GM21576 (cell line): ENCODE measurements at regions not wholly inside any gene's neighbourhood (a gene's known extent, or its start where the extent isn't known, plus 50 kb on each side); places are given as distances from the start of the nearest gene placed in this dataset.
"Not testable (repeated sequence)": the region's sequence is repeated elsewhere in the genome, so short reads cannot be mapped to it uniquely, and the experiment has no call there.

Experiments
- ATAC-seq: cut with Tn5 transposase; IDR thresholded peaks from one replicate; pipeline ENCODE4 v1.9.1; 2021; ENCODE audit warnings: mild to moderate bottlenecking, moderate library complexity; ENCODE audit not compliant: unreplicated experiment

DNA sequence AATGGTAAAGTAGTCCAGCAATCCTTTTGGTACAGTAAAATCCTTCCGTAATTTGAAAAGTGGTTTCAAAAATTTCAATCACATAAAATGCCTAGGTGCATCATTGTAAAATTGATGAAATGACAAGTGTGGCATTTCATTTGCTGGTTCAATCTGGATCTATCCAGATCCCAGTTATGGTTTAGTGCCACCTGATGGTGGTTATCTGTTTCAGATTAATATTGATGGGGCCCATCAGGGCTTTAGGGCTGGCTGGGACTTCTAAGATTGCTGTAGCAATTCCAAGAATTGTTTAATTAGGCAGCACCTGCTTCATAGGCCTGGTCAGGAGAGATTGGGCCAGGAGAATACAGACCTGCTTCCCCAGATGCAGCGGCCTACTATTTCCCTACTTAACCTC is 55.5 kb upstream of the PIK3C3 start:
- ATAC-seq: no peak

DNA sequence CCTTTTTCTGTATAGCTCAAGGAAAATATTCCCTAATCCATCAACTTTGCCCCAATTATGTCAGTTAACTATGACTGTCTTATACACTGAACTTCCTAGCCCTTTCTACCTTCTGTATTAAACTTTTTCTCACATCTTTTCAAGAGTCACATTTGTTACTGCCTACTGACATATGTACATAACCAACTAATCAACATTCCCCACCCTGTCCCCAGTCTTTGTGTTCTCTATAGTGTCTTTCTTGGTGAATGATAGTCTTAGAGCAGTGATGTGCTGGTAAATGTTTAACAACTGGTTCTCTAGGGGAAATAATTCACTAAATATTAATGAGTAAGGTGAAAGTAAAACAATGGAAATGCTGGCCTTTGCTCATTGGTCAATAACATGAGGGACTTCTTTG is 61.6 kb upstream of the PIK3C3 start:
- ATAC-seq: no peak

- no peak for ATAC-seq
These were observed 67.9 kb upstream of the PIK3C3 start for GRCh38 chr18:41887100-41887499.

DNA sequence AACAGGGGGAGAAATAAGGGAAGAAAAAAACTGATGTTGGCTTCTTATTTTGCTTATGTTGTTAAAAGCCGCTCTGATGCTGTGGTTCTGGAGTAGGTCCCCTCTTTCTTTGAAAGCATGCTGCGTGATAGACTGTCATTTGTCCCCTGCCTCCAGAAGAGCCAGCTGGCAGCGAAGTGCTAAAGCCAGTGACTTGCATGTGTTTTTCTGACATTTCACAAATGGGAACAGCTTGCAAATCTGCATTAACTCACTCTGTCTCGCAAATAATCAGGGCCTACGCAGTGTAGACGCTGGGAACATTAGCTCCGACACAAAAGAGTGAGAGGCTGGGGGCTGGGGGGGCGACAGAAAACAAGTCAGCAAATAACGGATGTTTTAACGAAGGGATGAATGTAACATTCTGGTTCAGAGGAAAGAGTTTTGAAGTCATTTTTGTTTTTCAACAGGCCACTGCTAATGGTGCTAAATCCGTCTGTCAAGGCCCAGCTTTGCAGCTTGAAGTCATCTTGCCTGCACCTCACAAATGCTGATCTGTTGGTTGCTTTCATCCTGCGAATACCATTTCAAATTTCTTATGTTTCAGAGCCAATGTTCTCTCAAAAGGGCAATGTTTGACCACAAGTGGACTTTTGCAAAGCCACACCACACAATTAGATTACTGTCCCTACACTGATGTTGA is 68.8 kb upstream of the PIK3C3 start:
- no peak for ATAC-seq

- ATAC-seq: no peak
These were observed 73.7 kb upstream of the PIK3C3 start for GRCh38 chr18:41881285-41881684.

GRCh38 chr18:41879256-41879655 is 75.8 kb upstream of the PIK3C3 start:
- ATAC-seq: no peak

DNA sequence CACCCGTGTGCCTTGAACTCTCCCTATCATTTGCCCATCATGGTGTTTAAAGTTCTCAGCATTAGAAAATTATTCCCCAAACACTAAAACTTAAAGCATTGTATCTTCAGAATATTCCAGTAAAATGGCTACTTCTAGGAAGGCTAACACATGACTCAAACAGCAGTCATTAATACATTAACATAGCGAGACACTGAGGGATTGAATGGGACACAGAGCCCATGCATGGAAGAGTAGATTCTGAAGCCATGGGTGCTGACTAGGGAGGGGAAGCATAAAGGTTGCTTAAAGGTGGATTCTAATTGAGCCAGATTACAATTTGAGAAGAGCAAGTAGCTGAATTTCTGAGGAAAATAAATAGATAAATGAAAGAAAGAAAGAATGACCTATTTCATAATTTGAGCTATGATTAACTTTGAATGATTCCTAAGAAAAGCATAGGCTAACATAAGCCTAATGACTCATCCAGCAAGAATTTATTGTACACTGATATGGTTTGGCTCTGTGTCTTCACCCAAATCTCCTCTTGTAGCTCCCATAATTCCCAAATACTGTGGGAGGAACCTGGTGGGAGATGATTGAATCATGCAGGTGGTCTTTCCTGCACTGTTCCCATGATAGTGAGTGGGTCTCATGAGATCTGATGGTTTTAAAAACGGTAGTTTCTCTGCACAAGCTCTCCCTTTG is 79.8 kb upstream of the PIK3C3 start:
- no peak for ATAC-seq

GRCh38 chr18:41873730-41874129 is 81.3 kb upstream of the PIK3C3 start:
- ATAC-seq: no peak

DNA sequence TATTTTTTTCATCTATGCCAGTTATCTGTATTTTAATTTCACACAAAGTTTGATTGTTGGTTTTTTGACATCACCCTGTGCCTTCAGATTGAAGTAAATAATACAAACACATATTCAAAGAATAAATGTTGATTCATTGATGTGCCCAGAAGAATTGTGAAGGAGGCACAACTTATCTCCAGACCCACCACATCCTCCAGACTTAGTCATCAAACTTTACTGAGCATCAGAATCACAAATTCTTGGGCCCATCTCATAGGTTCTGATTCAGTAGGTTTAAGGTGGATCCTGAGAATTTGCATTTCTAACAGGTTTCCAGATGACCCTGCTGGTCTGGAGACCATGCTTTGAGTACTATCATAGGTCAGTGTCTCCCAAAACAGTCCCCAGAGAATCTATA is 82.8 kb upstream of the PIK3C3 start:
- no peak for ATAC-seq

DNA sequence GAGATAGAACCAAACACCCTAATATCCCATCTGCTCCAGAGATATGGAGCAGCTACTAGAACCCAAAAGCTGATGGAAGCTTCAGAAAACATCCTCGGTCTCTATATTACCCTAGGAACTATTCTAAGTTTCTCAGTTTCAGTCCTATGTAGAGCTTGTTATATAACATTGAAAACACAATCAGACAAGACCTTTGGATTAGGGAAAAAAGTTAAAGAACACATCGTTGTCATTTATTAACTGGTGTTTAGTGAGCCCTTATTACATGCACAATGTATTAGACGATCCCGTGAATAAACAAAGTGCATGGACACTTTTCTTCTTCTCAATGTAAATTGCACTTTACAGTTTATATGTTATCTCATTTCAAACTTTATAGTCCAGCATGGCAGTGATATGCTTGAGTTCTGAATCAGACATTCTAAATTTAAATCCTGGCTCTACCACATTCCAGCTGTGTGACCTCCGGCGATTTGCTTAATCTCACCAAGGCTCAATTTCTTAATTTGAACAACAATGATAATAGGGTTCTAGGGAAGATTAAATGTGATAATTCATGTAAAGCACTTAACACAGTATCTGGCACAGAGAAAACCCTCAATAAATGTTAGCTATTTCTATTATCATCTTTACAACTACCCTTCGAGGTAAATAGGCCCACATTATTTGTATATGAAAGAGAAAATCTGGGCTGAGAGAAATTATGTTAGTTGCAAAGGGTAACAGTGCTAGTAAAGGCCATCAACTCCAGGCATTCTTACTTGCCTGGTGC is 83.6 kb upstream of the PIK3C3 start:
- no peak for ATAC-seq

GRCh38 chr18:41870817-41871216 is 84.2 kb upstream of the PIK3C3 start:
- no peak for ATAC-seq

DNA sequence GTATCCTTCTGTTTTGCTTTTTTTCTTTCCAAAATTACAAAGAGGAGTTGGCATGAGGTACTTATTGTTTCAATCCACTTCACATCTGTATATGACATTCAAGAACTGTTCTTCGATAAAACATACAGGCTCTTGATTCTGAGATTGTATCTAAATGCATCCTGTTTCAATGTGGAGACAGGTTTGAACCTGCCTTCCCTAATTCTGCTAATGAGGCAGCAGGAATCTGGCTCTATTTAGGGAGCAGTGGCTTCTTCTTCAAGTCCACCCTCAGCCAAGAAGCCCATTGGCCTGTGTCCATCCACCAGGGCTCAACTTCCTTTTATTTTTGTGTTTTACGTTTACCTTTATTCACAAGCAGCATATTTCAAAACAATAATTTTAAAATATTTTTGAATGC is 84.8 kb upstream of the PIK3C3 start:
- ATAC-seq: no peak

GRCh38 chr18:41865796-41866195 is 89.2 kb upstream of the PIK3C3 start:
- ATAC-seq: not testable (repeated sequence)

GRCh38 chr18:41864216-41864615 is 90.8 kb upstream of the PIK3C3 start:
- ATAC-seq: no peak

- ATAC-seq: no peak
These were observed 92.1 kb upstream of the PIK3C3 start for GRCh38 chr18:41862921-41863320.

GRCh38 chr18:41860987-41861386 is 94.0 kb upstream of the PIK3C3 start:
- no peak for ATAC-seq

DNA sequence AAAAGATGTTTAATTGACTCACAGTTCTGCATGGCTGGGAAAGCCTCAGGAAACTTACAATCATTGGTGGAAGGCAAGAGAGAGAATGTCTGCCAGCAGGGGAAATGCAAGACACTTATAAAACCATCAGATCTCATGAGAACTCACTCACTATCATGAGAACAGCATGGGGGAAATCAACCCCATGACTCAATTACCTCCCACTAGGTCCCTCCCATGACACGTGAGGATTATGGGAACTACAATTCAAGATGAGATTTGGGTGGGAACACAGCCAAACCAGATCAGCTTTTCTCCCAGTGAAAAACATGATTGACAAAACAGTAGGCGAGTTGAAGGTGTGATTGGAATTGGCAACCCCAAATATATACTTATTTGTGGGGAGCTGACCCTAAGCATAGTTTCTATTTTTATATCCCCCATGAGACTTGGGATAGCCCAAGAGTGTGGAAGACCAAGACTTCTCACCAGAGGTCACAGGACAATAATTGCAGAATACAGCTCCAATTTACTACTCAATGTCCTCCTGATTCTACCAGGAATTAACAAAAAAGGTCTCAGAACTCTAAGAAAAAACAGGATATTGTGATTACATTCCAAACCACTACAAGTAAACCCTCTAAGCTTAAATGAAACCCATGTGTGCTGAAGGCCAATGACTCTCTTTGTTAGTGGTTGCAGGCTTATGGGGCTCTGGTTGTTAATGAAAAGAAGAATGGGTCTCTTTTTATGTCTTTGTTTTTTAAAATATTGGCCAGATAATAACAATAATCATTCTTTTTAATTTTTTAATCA is 96.1 kb upstream of the PIK3C3 start:
- ATAC-seq: no peak

- ATAC-seq: no peak
These were observed 101.8 kb upstream of the PIK3C3 start for GRCh38 chr18:41853280-41853679.

- no peak for ATAC-seq
These were observed 104.3 kb upstream of the PIK3C3 start for GRCh38 chr18:41850781-41851180.

GRCh38 chr18:41849632-41850031 is 105.4 kb upstream of the PIK3C3 start:
- ATAC-seq: no peak

DNA sequence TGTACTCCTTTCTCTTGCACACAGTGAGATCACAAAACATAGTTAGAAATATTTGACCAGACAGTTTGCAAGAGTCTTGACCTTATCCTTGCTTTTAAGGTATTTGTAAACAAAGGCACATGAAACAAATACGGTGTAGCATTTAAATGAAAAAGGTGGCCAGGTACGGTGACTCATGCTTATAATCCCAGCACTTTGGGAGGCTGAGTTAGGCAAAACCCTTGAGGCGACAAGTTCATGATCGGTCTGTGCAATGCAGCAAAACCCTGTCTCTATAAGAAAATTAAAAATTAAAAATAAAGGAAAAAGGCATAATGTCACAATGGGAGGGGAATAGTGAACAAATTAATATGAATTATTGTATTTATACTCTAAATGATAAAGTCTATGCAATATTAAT is 109.5 kb upstream of the PIK3C3 start:
- no peak for ATAC-seq
